Calu3 (cell line): ENCODE measurements at regions not wholly inside any gene's neighbourhood (a gene's known extent, or its start where the extent isn't known, plus 50 kb on each side); places are given as distances from the start of the nearest gene placed in this dataset.

Experiments
- BruUV-seq: library from RNA; stranded (reverse); fragments of 400-500 nt; replicated peaks from 2 replicates; lab custom pipeline; 2021; lab: Mats Ljungman, UMichigan
- CTCF ChIA-PET: fragments of 300-600 bp; sonication (Branson Sonifier 250); formaldehyde crosslinking; loops from one replicate; lab custom pipeline; 2022; ENCODE audit warnings: antibody characterized with exemption; lab: Charles Lee
- DNase-seq: peaks from one replicate; pipeline ENCODE4 v3.0.0; 2022
- H3K27ac Mint-ChIP-seq: one replicate; pipeline ENCODE4 v1.8.0; 2022; ENCODE audit warnings: mixed read lengths; ENCODE audit not compliant: unreplicated experiment
- H3K27me3 Mint-ChIP-seq: one replicate; pipeline ENCODE4 v1.8.0; 2022; ENCODE audit warnings: mixed read lengths; ENCODE audit not compliant: unreplicated experiment
- H3K36me3 Mint-ChIP-seq: one replicate; pipeline ENCODE4 v1.8.0; 2022; ENCODE audit warnings: mild to moderate bottlenecking, moderate library complexity, mixed read lengths; ENCODE audit not compliant: insufficient read depth, unreplicated experiment
- H3K4me1 Mint-ChIP-seq: one replicate; pipeline ENCODE4 v1.8.0; 2022; ENCODE audit warnings: mild to moderate bottlenecking, low read depth, mixed read lengths; ENCODE audit not compliant: unreplicated experiment
- H3K4me3 Mint-ChIP-seq: one replicate; pipeline ENCODE4 v1.8.0; 2022; ENCODE audit warnings: mild to moderate bottlenecking, low read depth, moderate library complexity, mixed read lengths; ENCODE audit not compliant: unreplicated experiment
- H3K9me3 Mint-ChIP-seq: one replicate; pipeline ENCODE4 v1.8.0; 2022; ENCODE audit warnings: low read depth, mixed read lengths; ENCODE audit not compliant: unreplicated experiment
- intact Hi-C: fragments of 100-400 bp; cut with micrococcal nuclease; formaldehyde crosslinking; loops from one replicate; pipeline ENCODE4 v1.10.0; 2022; ENCODE audit not compliant: unreplicated experiment
- TF ChIP-seq, protein P1 (sequence below): fragments of 200-600 bp; IDR thresholded peaks from one replicate; pipeline ENCODE4 v1.8.0; 2022; ENCODE audit warnings: antibody characterized with exemption; ENCODE audit not compliant: unreplicated experiment

DNA sequence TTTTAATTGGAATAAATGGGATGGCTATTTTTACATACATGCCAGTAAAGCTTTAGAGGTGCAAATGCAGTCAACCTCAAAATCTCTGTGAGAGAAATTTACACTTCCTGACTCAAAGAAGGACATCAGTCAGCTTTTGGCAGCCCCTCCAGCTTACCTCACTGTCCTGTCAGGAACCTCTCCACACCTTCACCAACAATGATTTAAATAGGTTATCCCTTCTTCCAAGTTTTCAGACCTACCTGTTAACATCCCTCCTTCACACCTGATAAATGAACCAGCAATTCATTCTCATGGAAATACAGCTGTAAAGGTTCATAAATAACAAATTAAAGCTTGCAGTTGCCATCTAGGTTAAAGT, 286.1 kb downstream of the SHOX2 start:
- H3K9me3 Mint-ChIP-seq: no peaks in the 10 kb centered on the region
- TF ChIP-seq, protein P1, sequence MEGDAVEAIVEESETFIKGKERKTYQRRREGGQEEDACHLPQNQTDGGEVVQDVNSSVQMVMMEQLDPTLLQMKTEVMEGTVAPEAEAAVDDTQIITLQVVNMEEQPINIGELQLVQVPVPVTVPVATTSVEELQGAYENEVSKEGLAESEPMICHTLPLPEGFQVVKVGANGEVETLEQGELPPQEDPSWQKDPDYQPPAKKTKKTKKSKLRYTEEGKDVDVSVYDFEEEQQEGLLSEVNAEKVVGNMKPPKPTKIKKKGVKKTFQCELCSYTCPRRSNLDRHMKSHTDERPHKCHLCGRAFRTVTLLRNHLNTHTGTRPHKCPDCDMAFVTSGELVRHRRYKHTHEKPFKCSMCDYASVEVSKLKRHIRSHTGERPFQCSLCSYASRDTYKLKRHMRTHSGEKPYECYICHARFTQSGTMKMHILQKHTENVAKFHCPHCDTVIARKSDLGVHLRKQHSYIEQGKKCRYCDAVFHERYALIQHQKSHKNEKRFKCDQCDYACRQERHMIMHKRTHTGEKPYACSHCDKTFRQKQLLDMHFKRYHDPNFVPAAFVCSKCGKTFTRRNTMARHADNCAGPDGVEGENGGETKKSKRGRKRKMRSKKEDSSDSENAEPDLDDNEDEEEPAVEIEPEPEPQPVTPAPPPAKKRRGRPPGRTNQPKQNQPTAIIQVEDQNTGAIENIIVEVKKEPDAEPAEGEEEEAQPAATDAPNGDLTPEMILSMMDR: no peak
- peaks cover 8% of the 10 kb centered on the region for H3K27me3 Mint-ChIP-seq
- CTCF ChIA-PET: no interaction called here
- BruUV-seq: no TSS peak
- no peaks in the 10 kb centered on the region for H3K4me1 Mint-ChIP-seq
- no peak overlapping the region for H3K4me3 Mint-ChIP-seq
- intact Hi-C loops: no loop called here
- H3K27ac Mint-ChIP-seq: no peak overlapping the region
- H3K36me3 Mint-ChIP-seq: no peaks in the 10 kb centered on the region
- DNase-seq: no peak

DNA sequence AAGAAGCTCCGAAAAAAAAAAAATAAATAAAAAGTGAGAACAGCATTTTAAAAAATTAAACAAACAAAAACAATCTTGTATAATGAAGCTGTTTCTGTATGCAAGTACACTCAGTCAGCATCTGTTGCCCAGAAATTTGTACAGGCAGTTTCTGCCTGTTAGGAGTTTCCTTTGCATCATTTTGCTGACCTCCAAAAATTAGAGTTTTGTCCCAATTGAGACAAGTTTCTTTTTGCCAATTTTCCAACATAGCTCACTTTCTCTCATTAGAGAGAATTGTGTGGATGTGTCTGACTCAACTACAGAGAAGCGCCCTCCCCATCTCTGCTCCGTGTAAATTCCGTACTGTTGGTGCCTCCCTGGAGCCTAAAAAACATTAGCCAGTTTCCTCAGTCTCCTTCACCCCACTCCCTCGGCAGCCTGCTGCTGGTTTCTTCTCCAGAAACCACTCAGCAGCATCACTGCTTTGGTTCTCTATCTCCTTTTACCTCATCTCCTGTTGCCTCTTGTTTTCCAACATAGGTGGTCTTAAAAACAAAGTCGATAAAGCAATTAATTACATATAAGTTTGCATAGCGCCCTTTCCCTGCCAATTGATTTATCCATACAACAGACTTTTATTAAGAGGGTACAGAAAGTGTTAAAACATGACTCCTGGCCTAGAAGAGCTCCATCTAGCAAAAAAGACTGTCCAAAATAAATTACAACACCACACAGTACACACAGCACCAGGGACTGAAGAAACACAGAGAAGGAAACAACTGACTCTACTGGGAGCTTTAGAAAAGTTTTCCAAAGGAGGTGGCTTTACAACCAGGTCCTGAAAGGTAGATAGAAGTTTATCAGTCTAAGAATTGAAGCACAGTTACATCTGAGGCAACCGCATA, 286.7 kb downstream of the SHOX2 start:
- DNase-seq: no peak
- H3K4me1 Mint-ChIP-seq: no peaks in the 10 kb centered on the region
- H3K27ac Mint-ChIP-seq: no peak overlapping the region
- CTCF ChIA-PET: no interaction called here
- BruUV-seq: no TSS peak
- intact Hi-C loops: no loop called here
- no peak overlapping the region for H3K4me3 Mint-ChIP-seq
- peaks cover 8% of the 10 kb centered on the region for H3K27me3 Mint-ChIP-seq
- H3K36me3 Mint-ChIP-seq: no peaks in the 10 kb centered on the region
- TF ChIP-seq, protein P1: no peak
- H3K9me3 Mint-ChIP-seq: no peaks in the 10 kb centered on the region

DNA sequence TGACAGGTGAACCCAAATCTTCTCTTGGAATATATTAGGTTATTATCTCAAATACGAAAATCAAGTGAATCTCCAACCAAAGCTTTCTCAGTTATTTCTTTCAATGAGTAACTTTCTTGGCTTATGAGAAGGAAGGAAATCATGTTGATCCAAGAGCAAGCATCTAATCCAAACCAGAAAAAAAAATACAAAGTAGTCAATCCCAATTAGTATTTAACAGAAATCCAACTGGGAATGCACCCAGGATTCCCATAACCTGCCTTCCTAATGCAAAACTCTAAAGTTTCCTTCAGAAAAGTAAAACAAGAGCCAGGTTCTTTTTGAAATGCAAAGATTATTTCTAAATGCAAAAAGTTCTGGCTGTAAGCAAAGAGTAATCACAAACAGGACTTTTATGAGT, 289.3 kb downstream of the SHOX2 start:
- DNase-seq: no peak
- no TSS peak for BruUV-seq
- H3K4me1 Mint-ChIP-seq: no peaks in the 10 kb centered on the region
- CTCF ChIA-PET: interaction anchor here (0.9 kb wide), 1 partner anchor 32 kb away, joined by 3 read pairs; no protein-coding TSS in a partner anchor
- H3K36me3 Mint-ChIP-seq: no peaks in the 10 kb centered on the region
- H3K27ac Mint-ChIP-seq: no peak overlapping the region
- H3K27me3 Mint-ChIP-seq: peaks cover 8% of the 10 kb centered on the region
- no peaks in the 10 kb centered on the region for H3K9me3 Mint-ChIP-seq
- TF ChIP-seq, protein P1: no peak
- intact Hi-C loops: no loop called here
- no peak overlapping the region for H3K4me3 Mint-ChIP-seq

DNA sequence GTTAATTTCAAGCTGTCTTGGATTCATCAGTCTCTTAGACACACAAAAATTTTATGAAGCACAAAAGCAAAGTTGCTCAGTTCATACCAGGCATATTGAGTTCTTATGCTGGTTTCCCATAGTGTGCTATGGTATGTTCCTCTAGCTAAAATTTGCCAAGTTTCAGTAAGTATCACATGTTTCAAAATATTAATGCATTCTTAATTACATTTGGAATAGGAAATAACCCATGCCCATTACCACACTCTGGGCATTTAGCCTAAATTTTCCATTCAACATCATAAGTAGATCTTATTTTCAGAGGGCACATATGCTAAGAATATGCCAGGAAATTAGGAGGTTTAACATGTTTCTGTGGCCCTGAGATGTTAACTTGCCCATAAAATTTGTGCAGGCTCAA, 289.9 kb downstream of the SHOX2 start:
- Mint-ChIP-seq H3K27me3 (peaks cover 7% of the 10 kb centered on the region), H3K4me1 (no peaks in the 10 kb centered on the region), H3K27ac (no peak overlapping the region), H3K4me3 (no peak overlapping the region), H3K36me3 (no peaks in the 10 kb centered on the region), H3K9me3 (no peaks in the 10 kb centered on the region)
- CTCF ChIA-PET: interaction anchor here (0.9 kb wide), 1 partner anchor 32 kb away, joined by 3 read pairs; no protein-coding TSS in a partner anchor
- TF ChIP-seq, protein P1: no peak
- no peak for DNase-seq
- no TSS peak for BruUV-seq
- intact Hi-C loops: no loop called here
